DMS153 treated with DMSO at 0.1 percent for 48 hours (cell line): ENCODE measurements at regions not wholly inside any gene's neighbourhood (a gene's known extent, or its start where the extent isn't known, plus 50 kb on each side); places are given as distances from the start of the nearest gene placed in this dataset.

ENCODE experiments used
- DNase-seq: peaks from one replicate; lab custom pipeline; 2025; ENCODE audit not compliant: unreplicated experiment; lab: John Stamatoyannopoulos, UW

DNA sequence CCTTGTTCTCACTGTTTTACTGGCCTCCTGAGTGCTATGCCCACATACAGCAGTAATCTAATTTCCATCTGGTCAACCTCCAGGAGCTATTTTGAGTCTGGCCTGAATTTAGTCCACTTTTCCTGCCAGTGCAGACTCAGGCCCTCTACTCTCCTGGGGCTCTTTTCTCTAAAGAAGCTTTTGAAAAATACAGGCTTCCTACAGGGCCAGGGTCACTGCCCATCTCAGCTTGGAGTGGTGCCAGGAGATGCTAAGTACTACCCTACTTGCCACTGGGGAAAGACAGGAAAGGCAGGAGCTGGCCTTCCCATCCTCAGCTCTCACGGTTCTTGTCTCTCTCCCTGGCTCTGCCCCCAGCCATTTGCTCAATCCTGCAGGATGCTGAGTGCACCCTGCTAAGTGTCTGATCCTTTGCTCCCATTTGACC lies 101.7 kb upstream of the SERP2 start:
- DNase-seq = no peak

DNA sequence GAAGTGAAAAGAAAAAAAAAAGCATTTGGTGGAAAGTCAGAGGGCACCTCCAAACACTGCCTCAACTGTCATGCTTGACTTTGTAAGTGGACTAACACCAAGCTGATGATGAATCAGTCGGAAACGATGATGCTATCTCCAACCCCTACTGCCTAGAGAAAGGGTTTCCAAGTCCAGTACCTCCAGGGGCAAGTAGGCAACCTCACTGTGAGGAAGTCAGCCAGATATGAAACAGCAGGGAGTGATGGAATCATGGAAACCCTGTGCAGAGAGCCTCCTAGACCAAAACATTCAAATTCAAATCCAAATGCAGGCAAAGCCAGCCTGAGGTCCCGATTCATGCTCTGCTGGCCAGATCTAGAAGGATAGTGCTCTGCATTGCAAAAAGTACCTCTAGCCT lies 100.9 kb upstream of the SERP2 start:
- DNase-seq = no peak

DNA sequence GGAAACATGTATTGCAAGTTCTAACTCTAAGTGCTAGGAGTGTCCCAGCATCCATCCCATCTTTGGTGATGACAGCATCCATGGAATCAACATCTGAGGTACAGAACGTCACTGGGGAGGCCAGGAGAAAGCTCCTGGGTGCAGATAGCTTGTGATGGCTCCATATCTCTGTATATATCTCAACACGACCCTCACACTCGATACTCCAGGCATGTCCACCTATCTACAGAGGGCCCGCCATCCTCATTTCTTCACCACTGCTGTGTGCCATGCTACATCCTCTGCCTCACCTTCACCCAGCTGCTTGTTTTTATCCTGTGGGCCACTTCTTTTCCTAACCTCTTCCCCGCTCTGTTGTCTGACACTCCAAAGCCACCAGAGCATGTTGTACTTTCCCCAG lies 100.4 kb upstream of the SERP2 start:
- no peak for DNase-seq

DNA sequence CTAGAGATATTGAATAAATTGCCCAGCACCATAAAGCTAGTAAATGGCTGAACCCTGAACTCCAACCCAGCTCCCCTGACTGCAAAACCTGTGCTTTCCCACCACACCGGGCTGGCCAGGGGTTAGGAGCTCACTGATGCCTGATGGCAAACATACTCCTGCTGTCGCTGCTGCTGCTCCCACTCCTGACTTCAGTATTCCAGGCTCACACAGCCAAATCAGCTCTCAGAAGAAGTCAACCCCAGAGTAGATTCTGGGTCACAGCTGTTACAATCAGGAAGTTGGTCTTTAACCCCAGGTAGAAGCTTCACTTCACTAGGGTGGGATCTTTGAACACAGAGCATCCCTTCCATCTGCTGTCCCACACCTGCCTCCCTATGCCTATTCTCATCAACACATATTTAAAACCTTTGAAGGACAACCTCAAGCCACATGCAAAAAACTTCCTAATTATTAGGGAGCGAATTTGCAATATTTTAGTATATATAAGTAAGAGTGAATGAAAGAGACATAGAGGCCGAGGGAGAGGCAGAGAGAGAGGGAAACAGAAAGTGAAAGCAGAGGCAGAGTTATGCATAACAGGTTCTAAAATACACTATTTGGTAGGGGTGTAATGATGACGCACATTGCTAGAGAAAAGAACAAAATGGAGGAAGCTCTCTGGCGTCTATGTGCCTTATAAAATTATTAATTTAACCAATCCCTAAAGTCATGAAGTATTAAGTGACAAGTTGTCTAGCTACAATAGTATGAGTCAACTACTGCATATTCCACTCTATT lies 99.4 kb upstream of the SERP2 start:
- peak; percentile 14 for DNase-seq

DNA sequence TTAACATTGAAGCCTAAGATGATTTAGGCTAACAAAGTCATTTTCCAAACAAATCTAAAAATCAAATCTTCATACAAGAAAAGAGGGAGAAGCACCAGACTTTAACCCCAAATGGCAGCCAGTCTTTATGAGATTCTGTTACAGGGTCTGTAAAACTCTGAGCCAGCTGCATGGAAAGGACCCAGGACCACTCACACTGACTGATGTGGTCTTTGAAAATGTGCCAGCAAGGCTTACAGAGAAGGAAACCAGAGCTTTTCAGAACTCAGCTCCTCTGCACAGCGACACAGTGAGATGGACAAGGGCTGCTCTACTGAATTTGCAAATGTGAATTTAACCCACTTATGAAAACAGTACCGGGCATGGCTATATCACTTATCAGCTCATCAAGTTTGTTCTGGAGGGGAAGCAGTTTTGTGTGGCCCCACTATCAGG lies 98.8 kb upstream of the SERP2 start:
- DNase-seq = no peak

GRCh38 chr13:44275381-44275780 lies 98.2 kb upstream of the SERP2 start:
- DNase-seq = no peak

- DNase-seq = no peak
Measured at GRCh38 chr13:44276061-44276460, 97.6 kb upstream of the SERP2 start.

DNA sequence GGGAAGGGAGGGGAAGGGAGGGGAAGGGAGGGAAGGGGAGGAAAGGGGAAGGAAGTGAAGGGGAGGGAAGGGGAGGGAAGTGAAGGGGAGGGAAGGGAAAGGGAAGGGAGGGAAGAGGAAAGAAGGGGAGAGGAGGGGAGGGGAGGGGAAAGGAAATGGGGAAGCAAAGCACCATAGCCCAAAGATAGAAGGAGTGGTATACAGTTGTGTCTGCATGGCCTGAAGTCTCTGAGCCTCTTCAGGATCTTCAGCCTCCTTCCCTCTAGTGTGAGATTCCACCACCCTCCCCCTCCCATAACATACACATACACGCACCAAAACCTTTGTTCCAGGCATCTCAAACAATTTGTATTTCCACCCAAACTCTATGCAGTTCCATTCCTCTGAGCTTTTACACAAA lies 96.2 kb upstream of the SERP2 start:
- no peak for DNase-seq

DNA sequence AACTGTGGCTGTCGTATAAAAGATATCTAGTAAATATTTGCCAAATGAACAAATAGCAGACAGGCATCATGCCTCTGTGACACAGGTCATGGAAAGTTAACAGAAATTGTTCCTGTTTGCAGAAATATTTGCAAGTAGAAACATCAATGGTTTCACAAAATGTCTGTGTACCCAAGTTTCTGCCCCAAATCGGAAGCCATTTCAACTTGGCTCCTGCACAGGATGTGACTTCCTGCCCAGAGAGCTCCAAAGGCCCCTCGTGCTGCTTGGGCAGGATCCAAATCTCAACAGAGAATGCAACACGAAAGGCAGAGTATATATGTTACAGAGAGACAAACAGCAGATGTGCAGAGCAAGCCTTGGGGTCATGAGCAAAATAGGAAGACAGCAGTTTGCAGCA lies 95.5 kb upstream of the SERP2 start:
- no peak for DNase-seq

GRCh38 chr13:44280456-44280855 lies 93.2 kb upstream of the SERP2 start:
- no peak for DNase-seq

- no peak for DNase-seq
Measured at GRCh38 chr13:44281252-44282000, 92.2 kb upstream of the SERP2 start.

DNA sequence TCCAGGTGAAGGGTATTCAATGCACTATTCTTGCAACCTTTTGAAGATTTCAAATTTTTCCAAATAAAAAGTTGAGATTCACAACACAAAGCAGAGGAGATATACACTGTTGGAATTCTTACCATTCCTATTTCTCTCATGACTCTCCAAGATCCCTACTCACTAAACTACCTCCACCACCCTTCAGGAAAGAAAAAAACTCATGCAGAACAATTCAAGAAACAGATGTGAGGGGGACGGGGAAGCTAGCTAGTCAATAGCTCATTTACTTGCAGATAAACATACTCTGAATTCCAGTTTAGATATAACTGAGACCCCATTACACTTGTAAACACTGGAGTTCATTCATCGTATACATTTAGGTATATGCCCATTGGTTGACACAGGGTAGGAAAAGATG lies 90.0 kb upstream of the SERP2 start:
- DNase-seq = no peak

DNA sequence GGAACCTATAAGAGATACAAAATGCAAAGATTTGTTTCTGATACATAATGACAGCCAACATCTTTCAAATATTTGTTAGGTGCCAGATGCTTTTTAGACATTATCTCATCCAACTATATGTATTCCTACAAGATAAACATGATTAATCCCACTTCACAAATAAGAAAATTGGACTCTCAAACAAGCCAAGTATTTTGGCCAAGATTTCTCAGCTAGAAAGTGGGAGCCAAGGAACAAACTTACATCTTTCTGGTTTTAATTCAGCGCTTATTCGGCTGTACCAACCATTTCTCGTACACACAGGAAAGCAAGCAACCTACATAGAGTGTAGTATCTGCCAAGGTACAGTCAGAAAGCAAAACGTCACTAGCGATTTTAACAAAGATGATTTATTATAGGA lies 85.7 kb upstream of the SERP2 start:
- DNase-seq = no peak

DNA sequence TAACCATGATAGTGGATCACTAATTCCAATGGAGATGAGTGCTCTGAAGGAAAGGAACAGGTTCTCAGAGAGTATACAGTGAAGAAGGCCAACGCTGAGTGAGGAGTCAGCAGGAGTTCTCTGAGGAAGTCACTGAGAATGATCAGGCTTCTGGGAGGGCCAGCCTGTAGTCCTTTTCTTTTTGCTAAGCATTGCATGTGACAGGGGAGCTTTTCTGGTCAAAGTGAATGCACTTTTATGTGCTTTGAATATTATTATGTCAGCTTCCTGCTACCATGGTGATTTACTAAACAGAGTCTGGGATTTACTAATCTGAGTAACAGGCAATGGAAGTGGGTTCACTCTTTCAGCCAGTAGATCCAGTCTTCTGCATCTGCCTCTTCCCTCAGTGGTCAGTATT lies 81.1 kb upstream of the SERP2 start:
- no peak for DNase-seq

DNA sequence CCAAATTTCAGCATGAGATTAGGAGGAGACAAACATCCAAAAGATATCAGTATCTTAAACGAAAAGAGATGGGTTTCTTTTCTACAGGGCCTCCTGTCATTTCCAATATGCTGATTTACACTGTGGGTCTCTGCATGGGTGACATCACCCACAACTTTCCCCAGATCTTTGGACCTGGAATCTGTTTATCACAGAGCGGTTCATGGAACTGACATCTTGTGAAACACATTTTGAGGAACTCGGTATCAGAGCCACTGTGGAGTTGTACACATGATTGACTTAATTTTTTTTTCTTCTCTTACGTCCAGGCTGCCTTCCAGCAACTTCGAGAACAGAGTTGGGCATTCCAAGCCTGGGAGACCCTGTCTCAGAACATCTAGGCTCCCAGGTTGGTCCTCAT lies 80.2 kb upstream of the SERP2 start:
- no peak for DNase-seq

DNA sequence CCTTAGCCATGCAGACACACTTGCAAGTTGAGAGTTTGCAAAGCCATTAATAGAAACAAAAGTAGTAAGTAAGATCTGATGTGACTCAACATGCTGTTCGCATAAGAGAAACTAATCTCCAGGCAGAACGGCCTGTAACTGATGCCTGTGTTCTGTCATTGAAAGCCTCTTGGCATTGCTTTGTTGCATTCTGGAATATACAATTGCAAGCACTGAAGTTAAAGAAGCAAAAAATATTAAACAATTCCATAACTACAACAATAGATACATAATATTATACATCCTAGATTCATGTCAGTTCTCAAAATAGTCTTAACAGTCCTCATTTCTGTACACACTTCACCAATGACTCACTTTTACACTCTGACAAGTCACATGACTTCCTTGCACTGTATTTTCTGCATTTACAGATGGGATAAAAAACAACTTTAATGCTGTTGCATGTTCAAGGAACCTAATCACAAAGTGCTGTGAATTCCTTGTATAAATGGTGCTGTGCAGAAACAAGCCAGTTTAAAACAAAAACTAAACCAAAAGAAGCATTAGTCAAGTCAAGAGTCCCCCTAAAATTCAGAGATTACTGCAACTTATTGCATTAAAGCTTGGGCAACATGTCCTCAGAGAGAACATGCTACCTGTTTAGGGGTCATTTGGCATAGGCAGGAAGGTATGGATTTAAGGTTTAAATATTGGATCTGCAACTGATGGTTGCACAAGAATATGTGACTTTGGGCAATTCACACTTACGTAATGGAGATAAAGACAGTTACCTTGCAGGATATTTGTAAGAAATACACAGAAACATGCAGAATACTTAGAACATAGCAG lies 79.5 kb upstream of the SERP2 start:
- no peak for DNase-seq

DNA sequence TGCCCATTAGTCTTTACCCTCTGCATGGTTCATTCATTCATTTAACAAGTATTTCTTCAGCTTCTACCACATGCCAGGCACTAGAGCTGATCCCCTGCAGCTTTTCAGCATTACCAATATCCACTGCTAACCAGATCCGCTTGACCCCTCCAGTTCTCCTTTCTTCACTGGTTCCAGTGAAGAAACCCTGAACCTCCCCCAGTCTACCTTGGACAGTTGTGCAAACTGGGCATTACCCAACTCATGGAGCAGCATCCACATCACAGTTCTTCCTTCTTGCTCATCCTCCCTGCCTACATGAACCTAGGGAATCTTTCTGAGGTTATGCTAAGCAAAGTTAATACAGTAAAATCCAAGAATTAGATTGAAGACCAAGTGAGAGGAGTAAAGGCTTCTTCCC lies 78.7 kb upstream of the SERP2 start:
- DNase-seq = no peak

- no peak for DNase-seq
Measured at GRCh38 chr13:44296856-44297255, 76.8 kb upstream of the SERP2 start.

DNA sequence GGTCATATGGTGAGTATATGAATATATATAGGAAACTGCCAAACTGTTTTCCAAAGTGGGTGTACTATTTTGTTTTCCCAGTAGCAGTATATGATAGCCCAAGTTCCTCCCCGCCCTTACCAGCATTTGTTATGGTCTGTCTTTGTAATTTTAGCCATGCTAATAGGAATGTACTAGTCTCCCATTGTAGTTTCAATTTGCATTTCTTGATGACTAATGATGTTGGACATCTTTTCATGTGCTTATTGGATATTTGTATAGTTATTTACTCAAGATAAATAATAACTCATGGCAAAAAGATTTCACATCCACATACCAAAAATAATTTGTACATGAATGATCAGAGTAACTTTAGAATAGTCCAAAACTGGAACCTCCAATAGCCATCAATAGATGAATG lies 75.3 kb upstream of the SERP2 start:
- DNase-seq = no peak

DNA sequence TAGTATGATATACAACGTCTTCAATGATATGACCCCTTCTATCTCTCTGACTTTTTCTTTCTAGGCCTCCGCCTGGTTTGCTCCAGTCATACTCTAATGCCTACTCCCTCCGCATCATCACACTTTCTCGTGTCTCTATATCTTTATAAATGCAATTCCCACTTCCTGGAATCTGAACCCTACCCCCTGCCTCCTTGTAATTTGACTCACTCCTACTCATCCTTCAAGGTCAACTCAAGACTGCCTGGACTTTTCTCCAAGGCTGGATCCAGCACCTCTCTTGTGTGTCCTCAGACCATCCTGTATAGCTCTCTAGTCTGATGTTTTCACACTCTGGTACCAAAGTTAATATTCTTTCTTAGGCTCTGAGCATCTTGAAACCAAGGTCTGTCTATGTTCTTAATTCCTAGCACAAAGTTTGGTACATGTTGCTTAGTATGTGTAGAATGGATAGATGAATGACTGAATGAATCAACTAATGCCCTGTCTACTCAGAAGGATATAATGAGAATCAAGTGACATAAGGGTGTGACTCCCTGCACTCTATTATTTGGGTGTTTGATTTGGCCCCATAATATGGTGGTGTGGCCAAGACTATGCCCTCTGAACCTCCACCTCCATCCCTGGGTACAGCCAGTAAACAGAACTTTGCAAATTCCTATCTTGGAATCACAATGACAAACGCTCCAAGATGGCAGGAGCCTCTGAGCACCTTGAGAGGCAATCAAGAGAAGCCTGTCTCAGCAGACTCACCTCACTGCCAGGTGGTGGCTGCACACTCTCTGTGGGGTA lies 74.3 kb upstream of the SERP2 start:
- no peak for DNase-seq
